Astrocyte of the hippocampus (primary cell): ENCODE measurements at regions not wholly inside any gene's neighbourhood (a gene's known extent, or its start where the extent isn't known, plus 50 kb on each side); places are given as distances from the start of the nearest gene placed in this dataset.

Source experiments
- DNase-seq: peaks from one replicate; pipeline ENCODE4 v3.0.0; 2011; ENCODE audit warnings: low read depth, low spot score

DNA sequence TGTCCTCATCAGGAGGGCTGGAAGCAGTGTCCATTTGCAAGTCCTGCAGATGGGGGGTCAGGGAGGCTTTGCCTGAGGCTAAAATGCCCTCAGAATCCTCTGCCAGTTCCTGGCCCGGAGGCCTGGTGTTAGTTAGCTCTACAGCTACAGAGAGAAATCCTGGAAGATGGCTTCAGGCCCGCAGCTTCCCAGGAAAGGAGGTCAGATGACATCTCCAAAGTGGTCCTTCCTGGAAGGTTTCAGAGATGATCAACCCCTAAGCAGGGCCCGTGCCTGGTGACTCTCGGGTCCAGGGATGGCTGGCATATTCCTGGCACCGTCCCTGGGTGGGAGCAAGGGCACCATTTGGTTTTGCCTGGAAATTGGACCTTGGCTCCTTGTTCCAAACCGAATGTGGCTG lies 959.1 kb downstream of the BRD1 start:
- DNase-seq, result no peak

DNA sequence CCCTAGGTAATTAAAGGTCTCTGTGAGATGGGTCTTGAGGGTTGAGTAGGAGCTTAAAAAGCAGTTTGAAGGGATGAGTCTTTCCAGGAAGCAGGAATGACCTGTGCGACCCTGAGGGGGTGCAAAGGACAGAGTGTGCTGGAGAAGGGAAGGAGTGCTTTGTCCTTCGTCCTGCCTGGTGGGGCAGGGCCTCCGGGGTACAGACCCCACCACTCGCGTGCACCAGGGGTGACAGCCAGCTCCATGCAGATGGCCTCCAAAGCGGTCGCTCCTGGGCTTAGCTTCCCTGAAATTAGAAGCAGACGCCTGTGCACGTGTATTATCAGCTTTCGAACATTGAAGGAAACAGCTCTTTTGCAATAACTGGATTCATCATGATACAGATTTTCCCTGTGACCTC lies 959.8 kb downstream of the BRD1 start:
- no peak for DNase-seq

DNA sequence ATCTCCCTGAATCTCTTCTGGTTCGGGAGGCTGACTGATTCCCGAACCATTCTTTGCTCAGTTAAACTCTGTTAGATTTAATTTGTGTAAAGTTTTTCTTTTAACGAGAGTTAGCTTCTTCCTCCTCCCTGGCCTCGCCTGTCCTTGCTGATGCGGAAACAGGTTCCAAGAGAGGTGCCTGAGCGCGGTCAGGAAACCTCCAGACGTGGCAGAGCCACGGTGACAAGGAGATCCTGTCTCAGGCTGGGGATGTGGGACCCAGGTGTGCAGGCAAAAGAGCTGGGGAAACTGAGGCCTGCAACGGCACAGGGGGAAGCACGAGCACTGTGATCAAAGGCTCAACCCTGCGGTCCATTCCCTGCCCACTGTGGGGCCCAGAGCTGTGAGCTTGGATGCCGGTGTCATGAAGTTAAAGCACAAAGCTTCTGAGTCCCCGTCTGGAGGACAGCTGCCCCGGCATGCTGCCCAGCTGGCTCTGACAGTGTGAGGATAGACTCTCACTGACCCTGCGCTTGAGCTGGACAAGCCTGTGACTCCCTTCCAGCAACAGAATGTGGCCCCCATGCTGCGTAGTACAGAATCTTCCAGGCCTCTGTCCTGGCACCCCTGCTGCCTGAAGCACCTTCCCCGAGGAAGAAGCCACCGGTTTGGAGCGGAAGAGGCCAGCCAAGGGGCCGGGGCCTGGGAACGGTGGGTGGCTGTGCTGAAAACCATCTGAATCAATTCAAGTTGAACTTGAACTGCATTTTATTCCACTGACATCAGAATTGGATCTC lies 960.6 kb downstream of the BRD1 start:
- no peak for DNase-seq

DNA sequence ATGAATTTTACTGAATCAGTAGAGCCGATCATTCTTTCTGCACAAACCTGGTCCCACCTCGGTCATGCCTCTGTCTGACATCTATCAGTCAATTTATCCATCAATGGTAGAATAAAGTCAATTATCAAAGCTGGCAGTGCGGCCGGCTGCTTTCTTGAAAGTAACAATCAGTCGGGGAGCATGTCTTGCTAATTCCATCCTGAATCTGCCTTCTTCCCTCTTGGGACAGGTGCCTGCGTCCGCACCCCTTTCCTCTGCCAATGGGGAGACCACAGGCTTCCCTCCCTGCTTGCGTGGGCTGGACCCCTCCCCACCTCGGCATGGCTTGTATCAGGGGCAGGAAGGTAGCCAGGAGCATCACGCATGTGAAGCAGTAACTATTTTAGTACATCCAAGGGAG lies 962.9 kb downstream of the BRD1 start:
- no peak for DNase-seq

DNA sequence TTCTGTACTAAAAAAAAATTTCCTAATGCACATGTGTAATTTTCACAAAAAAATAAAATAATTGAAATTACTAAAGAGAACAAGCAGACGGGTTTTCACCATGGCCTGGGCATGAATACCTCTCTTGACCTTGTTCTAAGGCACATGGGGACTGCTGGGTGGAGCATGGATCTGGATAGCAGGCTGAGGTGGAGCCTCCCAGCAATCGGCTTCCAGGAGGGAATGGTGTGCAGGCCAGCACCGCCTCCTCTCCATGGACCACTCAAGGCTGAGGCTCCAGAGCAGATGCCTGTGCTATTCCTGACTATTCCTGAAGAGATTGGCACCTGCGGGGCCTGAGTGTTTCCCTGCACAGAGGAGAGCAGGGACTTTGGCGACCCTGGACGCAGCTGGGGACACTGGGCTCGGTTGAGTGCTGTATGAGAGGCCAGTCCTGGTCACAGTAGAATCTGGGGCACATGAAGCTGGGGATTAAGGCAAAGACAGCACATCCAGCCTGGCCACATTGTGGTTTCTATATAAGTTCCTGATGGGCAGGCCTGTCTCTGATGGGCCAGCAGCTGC lies 963.6 kb downstream of the BRD1 start:
- no peak for DNase-seq

DNA sequence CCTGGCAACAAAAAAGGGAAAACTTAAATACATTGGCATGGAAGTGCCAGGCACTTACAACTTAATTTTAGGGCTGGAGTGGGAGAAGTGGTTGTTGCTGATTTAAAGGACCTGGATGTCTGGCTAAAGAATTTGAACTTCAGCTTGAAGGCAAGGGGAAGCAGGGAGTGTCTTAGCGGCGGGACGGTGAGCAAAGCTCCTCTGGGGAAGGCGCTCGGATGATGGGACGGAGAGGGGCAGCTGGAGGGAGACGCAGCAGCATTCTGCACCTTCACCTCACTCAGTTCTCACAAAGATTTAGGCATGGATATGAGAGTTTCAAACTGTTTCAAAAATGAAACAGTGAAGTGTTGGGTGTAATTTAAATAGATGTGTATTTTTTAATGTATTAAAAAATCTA lies 967.1 kb downstream of the BRD1 start:
- DNase-seq, result no peak

DNA sequence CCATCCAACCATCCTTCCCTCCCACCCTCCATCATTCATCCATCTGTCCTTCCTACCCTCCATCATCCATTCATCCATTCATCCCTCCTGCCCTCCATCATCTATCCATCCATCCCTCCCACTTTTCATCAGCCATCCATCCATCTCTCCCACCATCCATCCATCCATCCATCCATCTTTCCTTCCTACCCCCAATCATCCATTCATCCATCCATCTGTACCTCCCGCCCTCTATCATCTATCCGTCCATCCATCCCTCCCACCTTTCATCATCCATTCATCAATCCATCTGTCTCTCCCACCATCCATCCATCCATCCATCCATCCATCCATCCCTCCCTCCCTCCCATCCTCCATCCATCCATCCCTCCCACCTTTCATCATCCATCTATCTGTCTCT lies 968.8 kb downstream of the BRD1 start:
- no peak for DNase-seq

DNA sequence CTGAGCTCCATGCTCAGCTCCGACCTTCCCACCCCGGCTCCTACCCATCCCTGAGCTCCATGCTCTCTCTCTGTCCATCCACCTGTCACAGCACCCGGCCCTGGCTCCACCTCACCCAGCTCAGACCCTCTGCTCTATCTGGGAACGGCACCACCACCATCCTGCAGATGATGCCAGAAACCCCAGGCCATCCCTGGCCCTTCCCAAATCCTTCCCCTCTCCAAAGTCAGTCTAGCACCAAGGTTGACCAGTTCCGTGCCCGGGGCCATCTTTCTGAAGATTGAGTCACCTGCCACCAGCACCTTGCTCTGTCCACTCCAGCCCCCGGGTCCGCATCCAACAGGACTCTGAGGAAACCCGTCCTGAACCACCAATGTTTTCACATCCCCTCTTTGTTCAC lies 969.6 kb downstream of the BRD1 start:
- no peak for DNase-seq

DNA sequence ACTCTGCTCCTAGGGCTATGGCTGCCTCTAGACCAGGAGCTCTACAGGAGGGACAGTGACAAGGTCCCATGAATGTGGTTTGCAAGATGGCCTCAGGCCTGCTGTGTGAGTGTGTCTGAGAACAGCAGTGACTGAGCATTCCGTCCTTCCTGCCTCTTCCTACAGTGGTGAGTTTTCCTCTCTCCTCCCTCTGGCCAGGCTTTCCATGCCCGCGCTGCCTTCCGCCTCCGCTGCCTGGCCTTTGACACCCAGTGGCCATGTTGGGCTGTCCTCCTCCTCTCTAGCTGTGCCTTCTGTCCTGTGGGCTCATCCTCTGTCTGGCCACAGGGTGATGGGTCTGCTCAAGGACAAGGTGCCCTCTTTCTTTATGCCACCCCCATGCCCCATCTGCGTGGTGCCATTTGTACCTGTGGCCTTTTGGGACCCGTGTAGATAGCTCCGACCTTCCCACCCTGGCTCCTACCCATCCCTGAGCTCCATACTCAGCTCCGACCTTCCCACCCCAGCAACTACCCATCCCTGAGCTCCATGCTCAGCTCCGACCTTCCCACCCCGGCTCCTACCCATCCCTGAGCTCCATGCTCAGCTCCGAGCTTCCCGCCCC lies 970.4 kb downstream of the BRD1 start:
- no peak for DNase-seq

DNA sequence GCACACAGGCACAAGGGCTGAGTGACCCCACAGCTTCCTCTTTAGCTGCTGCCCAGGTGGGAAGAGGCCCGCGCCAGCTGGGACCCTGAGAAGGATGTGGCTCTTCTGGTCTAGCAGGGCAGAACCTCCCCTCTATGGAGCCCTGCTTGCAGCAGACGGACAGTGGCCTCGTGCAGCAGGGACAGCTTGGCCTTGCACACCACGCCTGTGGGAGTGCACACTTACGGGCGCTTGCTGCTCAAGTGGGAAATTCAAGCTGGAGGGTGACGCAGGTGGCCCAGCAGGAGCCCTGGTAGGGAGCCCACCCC lies 971.4 kb downstream of the BRD1 start:
- no peak for DNase-seq

DNA sequence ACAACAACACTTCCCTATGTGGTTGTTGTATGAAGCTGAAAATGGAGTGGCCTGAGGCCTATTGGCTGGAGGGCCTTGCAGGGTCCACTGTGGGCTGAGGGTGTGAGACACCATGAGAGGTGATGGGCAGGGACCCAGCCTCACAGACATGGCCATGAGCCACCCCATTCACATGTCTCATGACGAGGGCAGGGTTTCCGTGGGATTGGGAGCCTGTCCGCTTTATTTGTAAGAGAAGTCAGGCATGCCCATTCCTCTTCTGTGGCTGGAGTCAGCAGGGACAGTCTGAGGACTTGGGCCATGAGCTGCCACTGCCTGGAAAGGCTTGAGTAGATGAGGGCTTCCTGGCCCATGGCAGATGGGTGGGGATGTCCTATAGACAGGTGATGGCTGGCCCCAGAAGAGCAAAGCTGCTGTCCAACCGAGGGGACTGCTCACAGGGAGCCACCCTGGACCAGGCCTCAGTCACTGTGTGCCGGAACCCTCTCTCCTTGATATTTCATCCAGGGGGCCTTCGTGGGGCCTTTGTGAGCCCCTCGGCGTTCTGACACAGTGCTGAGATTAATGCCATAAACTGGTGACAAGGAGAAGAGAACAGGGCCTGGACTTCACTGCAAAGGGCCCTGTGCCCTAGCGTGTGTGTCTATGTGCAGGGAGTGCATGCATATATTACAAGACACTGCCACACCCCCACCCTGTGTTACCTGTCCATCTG lies 971.9 kb downstream of the BRD1 start:
- no peak for DNase-seq

DNA sequence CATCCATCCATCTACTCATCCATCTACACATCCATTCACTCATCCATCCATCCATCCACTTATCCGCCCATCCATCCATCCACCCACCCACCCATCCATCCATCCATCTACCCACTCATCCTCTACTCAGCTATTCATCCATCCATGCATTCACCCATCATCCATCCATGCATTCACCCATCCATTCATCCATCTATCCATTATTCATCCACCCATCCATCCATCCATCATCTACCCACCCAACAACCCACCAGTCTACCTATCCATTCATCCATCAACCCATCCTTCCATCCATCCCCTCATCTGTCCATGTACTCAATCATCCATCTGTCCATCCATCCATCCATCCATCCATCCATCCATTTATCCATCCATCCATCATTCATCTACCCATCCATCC lies 972.7 kb downstream of the BRD1 start:
- DNase-seq, result no peak

DNA sequence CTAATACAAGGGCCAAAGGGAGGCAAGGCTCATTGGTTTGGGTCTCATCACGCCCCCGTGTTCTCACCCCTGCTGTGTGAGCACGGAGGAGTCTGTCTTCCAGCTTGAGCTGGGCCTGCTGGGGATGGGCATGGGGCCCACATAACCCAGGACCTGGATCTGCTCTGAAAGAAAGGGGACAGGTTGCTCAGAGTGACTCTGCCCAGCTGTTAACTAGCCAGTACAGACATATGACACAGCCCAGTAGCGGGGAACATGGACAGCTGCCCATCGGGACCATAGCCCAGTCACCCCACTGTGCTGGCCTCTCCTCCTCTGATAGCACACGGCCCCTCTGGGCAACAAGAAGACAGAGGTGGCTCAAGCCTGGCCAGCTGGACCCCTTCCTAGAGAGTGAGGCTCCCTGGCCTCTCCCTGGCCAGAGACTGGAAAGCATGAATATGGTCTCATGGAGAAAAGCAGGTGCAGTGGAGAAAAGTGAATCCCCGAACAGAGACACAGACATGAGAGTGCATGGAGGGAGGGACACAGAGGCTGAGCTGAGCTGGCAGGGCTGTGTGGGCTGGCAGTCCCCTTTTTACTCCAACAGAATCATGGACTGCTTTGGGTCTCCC lies 973.9 kb downstream of the BRD1 start:
- no peak for DNase-seq

DNA sequence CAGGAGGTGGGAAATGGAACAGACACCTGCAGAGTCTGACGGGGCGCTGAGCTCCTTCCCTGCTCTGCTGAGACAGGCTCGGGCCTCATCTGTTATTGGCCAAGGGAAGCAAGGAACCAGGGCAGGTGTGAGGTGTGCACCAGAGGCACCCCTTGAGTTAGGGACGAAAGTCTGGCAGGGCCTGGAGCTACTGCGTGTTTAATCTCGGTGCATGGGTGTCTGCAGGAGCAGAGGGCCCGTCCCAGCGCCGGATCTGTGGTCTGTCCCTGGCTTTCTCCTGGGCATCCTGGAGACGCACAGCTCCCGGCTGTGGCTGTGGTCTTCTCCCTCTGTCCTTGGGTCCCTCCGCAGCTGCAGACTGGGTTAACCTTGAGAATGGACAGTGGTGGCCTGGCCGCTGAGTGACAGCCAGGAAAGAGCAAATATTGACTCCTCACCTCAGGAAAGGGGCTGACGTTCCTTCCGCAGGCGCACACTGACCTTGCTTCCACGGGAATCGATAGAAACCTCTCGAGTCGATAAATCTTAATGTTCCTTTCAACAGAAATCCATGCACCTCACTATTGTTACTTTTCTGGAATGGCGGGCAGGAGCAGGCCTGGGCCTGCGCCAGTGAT lies 975.6 kb downstream of the BRD1 start:
- no peak for DNase-seq

DNA sequence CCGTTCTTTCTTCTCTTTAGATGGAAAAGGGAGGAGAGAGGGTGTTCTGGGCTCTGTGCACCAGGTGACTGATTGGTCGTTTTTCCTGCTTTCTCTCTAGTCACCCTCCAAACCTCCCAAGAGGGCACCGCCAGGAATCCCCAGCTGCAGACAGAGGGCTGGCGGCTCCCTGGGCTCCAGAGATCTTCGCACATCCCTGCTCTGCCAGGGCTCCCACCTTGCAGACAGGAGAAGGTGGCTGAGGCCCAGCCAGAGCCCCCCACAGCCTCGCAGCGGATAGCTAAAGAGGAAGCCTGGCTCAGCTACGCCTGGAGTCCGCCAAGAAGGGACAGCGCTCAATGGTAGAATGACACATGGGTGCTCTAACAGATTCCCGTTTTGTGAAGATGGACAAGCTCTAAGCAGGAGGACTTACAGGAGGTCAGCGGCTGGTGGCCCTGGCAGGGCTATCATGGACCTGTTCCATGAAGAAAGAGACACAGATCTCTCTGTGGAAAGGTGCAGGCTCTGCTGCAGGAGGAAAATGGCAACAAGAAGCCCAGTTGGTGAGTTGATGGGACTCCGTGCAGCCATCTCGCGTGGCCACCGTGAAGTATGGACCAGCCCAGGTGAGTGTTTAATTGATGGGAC lies 976.9 kb downstream of the BRD1 start:
- no peak for DNase-seq

DNA sequence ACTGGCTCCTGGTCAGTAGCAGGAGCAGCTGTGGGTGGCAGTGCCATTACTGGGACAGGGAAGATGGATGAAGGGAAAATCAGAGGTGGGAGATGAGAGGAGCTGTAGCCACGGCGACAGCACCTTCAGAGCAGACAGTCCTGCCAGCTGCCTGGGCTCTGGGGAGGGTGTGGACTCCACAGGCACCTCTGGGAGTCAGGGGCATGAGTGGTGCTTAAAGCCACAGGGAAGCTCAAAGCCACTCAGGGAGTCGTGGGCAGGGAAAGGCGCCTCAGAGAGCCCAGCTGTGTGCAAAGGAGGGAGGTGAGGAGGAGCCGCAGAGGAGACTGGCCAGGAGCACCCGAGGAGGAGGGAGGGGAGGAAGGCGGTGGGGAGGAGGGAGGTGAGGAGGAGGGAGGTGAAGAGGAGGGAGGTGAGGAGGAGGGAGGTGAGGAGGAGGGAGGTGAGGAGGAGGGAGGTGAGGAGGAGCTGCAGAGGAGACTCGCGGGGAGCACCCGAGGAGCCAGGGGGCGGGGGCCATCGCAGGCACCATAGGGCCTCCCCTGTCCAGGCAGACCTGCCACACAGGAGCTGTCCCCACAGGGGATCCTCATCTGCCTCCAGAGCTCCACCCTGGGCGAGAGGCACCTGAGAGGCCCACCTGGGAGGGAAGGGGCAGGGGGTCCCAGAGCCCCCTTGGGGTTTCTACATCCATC lies 977.6 kb downstream of the BRD1 start:
- DNase-seq, result no peak

DNA sequence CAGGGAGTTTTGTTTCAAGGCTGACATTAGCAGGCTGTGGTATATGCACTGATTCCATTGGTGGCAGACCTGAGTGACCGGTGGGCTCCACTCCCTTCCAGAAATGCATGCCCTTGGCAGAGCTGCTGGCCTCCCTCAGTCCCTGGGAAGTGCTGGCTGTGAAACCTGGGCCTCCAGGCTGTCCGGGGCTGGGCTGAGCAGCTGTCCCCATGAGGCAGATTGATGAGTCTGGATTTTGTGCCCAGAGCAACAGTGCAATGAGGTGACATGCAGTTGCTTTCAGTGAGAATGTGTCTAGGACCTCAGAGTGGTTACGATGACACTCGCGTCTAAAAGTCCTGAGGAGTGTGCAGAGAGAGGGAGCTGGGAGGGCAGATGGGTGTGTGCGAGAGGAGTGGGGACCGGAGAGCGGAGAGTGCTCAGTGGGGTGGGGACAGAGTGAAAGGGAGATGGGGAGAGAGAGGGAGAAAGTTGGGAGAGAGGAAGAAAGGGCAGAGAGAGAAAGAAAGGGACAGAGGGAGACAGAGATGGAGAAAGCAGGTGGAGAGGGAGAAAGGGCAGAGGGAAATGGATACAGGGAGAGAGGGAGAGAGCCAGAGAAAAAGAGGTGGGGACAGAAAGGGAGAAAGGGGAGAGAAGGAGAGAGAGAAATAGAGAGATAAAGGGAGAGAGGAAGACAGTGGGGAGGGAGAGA lies 978.3 kb downstream of the BRD1 start:
- DNase-seq, result no peak

DNA sequence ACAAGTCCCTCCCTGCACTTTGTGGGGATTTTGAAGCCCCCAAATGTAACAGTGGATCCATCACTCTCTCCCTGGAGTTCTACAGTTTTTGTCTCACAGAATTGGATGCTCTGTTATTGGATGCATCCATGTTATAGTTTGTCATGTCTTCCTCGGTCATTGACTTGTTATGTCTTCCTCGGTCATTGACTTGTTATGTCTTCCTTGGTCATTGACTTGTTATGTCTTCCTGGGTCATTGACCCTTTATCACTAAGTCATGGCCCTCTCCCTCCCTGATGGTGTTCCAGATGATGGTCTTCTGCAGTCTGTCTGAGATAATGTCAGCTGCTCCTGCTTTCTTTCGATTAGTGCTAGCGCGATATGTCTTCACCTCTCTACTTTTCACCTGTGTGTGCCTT lies 981.5 kb downstream of the BRD1 start:
- no peak for DNase-seq

DNA sequence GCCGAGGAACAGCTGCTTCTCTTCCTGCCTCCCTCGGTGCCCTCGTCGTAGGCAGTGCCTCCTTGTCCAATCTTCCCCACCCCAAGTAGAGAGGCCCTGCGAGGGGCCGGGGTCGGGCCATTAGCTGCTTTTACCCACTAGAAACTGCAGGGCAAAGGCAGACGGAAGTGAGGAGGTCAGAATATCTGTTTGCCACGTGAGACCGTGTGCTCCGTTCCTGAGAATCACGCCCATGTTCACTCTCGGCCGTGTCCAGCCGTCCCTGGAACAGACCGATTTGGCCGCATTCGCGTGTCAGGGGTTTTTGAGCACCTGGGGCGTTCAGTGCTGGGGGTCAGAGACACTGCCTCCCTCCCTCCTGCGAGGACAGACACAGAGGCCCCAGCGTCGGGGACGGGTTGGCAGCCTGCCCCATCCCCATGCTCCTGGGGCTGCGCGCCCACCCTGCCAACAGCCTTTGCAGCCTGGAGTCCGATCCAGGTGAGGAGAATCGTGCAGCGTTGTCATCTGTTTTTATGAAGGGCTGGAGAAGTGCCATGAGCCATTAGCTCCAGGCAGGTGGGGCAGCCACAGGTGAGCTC lies 982.2 kb downstream of the BRD1 start:
- no peak for DNase-seq
